ENCODE measurements at regions not wholly inside any gene's neighbourhood (a gene's known extent, or its start where the extent isn't known, plus 50 kb on each side); places are given as distances from the start of the nearest gene placed in this dataset.

GRCh38 chr5:66513130-66513529 is 83.1 kb upstream of the MAST4 start:
- Mint-ChIP-seq H3K4me1 (ENCODE audit: low read depth, unreplicated experiment) (peaks cover 5% of the 10 kb centered on the region), H3K27me3 (ENCODE audit: unreplicated experiment) (no peaks in the 10 kb centered on the region), H3K9me3 (ENCODE audit: unreplicated experiment) (no peaks in the 10 kb centered on the region), H3K4me3 (ENCODE audit: unreplicated experiment) (no peak overlapping the region), H3K27ac (ENCODE audit: unreplicated experiment) (no peak overlapping the region), H3K36me3 (ENCODE audit: unreplicated experiment) (no peaks in the 10 kb centered on the region)
- no peak for DNase-seq
- TF ChIP-seq CTCF (IDR thresholded peaks at IDR 0.05; ENCODE audit: partially characterized antibody, unreplicated experiment), result no peak

- Mint-ChIP-seq H3K4me1 (ENCODE audit: low read depth, unreplicated experiment) (peaks cover 5% of the 10 kb centered on the region), H3K36me3 (ENCODE audit: unreplicated experiment) (no peaks in the 10 kb centered on the region), H3K27me3 (ENCODE audit: unreplicated experiment) (no peaks in the 10 kb centered on the region), H3K4me3 (ENCODE audit: unreplicated experiment) (no peak overlapping the region), H3K27ac (ENCODE audit: unreplicated experiment) (peak overlapping the region; percentile 52), H3K9me3 (ENCODE audit: unreplicated experiment) (no peaks in the 10 kb centered on the region)
- TF ChIP-seq CTCF (IDR thresholded peaks at IDR 0.05; ENCODE audit: partially characterized antibody, unreplicated experiment), result no peak
- DNase-seq, result no peak
Measured at GRCh38 chr5:66515209-66515608, 81.0 kb upstream of the MAST4 start.

GRCh38 chr5:66516550-66516949 is 79.6 kb upstream of the MAST4 start:
- H3K4me3 Mint-ChIP-seq (ENCODE audit: unreplicated experiment), result no peak overlapping the region
- no peak for DNase-seq
- H3K4me1 Mint-ChIP-seq (ENCODE audit: low read depth, unreplicated experiment), result peaks cover 5% of the 10 kb centered on the region
- H3K27ac Mint-ChIP-seq (ENCODE audit: unreplicated experiment), result peak overlapping the region; percentile 9
- no peak for TF ChIP-seq CTCF (IDR thresholded peaks at IDR 0.05; ENCODE audit: partially characterized antibody, unreplicated experiment)
- H3K27me3 Mint-ChIP-seq (ENCODE audit: unreplicated experiment), result no peaks in the 10 kb centered on the region
- H3K36me3 Mint-ChIP-seq (ENCODE audit: unreplicated experiment), result peaks cover 11% of the 10 kb centered on the region
- H3K9me3 Mint-ChIP-seq (ENCODE audit: unreplicated experiment), result no peaks in the 10 kb centered on the region

- H3K9me3 Mint-ChIP-seq (ENCODE audit: unreplicated experiment), result no peaks in the 10 kb centered on the region
- H3K27ac Mint-ChIP-seq (ENCODE audit: unreplicated experiment), result no peak overlapping the region
- H3K4me1 Mint-ChIP-seq (ENCODE audit: low read depth, unreplicated experiment), result peaks cover 5% of the 10 kb centered on the region
- DNase-seq, result no peak
- peaks cover 11% of the 10 kb centered on the region for H3K36me3 Mint-ChIP-seq (ENCODE audit: unreplicated experiment)
- no peaks in the 10 kb centered on the region for H3K27me3 Mint-ChIP-seq (ENCODE audit: unreplicated experiment)
- H3K4me3 Mint-ChIP-seq (ENCODE audit: unreplicated experiment), result no peak overlapping the region
- TF ChIP-seq CTCF (IDR thresholded peaks at IDR 0.05; ENCODE audit: partially characterized antibody, unreplicated experiment), result no peak
Measured at GRCh38 chr5:66517351-66517750, 78.8 kb upstream of the MAST4 start.

- no peak overlapping the region for H3K27ac Mint-ChIP-seq (ENCODE audit: unreplicated experiment)
- no peaks in the 10 kb centered on the region for H3K9me3 Mint-ChIP-seq (ENCODE audit: unreplicated experiment)
- no peak overlapping the region for H3K4me3 Mint-ChIP-seq (ENCODE audit: unreplicated experiment)
- H3K27me3 Mint-ChIP-seq (ENCODE audit: unreplicated experiment), result no peaks in the 10 kb centered on the region
- no peak for TF ChIP-seq CTCF (IDR thresholded peaks at IDR 0.05; ENCODE audit: partially characterized antibody, unreplicated experiment)
- peaks cover 5% of the 10 kb centered on the region for H3K4me1 Mint-ChIP-seq (ENCODE audit: low read depth, unreplicated experiment)
- DNase-seq, result no peak
- peaks cover 11% of the 10 kb centered on the region for H3K36me3 Mint-ChIP-seq (ENCODE audit: unreplicated experiment)
Measured at GRCh38 chr5:66518052-66518451, 78.1 kb upstream of the MAST4 start.

Data from glutamatergic neuron (in vitro differentiated cells).